ENCODE measurements at regions not wholly inside any gene's neighbourhood (a gene's known extent, or its start where the extent isn't known, plus 50 kb on each side); places are given as distances from the start of the nearest gene placed in this dataset.

DNA sequence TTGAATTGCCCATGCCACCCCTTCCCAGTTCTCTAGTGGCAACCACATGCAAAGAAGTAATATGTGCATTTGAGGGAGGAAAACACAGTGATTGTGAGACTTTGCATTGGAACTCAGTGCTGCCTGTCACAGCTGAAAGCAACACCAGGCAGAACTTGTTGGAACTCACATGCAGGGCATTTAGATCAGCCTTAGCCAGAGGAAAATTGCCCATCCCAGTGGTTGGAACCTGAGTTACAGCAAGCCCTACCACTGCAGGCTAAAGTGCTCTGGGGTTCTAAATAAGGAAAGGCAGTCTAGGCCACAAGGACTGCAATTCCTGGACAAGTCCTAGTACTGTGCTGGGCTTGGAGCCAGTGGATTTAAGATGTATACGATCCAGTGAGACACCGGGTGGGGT is 245.3 kb upstream of the UFL1 start:
- CTCF ChIA-PET: no interaction called here
- no peak for DNase-seq (ENCODE audit: low spot score)
- Histone ChIP-seq H3K9me3 (ENCODE audit: low read depth, low read length, poor library complexity, severe bottlenecking) (no peaks in the 10 kb centered on the region), H3K27ac (ENCODE audit: low read depth, low read length, poor library complexity, severe bottlenecking) (no peak overlapping the region), H3K36me3 (ENCODE audit: insufficient read depth, low read length, poor library complexity, severe bottlenecking) (no peaks in the 10 kb centered on the region), H3K4me1 (ENCODE audit: insufficient read depth, low read length, poor library complexity, severe bottlenecking) (no peaks in the 10 kb centered on the region), H3K27me3 (replicated peaks; ENCODE audit: insufficient read depth, low read depth, low read length, poor library complexity) (no peaks in the 10 kb centered on the region), H3K4me3 (ENCODE audit: low read depth, low read length, poor library complexity, severe bottlenecking) (no peak overlapping the region)
- TF ChIP-seq, protein P1, sequence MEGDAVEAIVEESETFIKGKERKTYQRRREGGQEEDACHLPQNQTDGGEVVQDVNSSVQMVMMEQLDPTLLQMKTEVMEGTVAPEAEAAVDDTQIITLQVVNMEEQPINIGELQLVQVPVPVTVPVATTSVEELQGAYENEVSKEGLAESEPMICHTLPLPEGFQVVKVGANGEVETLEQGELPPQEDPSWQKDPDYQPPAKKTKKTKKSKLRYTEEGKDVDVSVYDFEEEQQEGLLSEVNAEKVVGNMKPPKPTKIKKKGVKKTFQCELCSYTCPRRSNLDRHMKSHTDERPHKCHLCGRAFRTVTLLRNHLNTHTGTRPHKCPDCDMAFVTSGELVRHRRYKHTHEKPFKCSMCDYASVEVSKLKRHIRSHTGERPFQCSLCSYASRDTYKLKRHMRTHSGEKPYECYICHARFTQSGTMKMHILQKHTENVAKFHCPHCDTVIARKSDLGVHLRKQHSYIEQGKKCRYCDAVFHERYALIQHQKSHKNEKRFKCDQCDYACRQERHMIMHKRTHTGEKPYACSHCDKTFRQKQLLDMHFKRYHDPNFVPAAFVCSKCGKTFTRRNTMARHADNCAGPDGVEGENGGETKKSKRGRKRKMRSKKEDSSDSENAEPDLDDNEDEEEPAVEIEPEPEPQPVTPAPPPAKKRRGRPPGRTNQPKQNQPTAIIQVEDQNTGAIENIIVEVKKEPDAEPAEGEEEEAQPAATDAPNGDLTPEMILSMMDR (conservative IDR thresholded peaks at IDR 0.05; ENCODE audit: low read depth, low read length): no peak
- POLR2A ChIA-PET (ENCODE audit: low non-redundant PET): no interaction called here
- no TSS peak for BruUV-seq (replicated peaks)
- intact Hi-C loops (cut with micrococcal nuclease; ENCODE audit: unreplicated experiment): no loop called here

DNA sequence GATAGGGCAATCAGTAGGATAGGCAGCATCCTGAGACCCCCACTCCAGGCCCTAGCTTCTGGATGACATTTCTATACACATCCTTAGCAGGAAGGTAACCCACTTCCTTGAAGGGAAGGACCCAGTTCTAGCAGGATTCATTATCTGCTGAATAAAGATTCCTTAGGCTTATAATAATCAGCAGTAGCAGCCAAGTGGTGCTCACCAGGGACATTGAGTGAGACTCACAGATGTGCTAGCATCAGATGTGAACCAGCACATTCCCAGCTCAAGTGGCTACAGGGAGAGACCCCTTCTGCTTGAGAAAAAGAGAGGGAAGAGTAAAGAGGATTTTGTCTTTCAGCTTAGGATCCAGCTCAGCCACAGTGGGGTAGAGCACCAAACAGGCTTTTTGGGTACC is 244.8 kb upstream of the UFL1 start:
- DNase-seq (ENCODE audit: low spot score): no peak
- no peaks in the 10 kb centered on the region for H3K36me3 ChIP-seq (ENCODE audit: insufficient read depth, low read length, poor library complexity, severe bottlenecking)
- no peak overlapping the region for H3K4me3 ChIP-seq (ENCODE audit: low read depth, low read length, poor library complexity, severe bottlenecking)
- CTCF ChIA-PET: no interaction called here
- H3K4me1 ChIP-seq (ENCODE audit: insufficient read depth, low read length, poor library complexity, severe bottlenecking): no peaks in the 10 kb centered on the region
- H3K27ac ChIP-seq (ENCODE audit: low read depth, low read length, poor library complexity, severe bottlenecking): no peak overlapping the region
- no peaks in the 10 kb centered on the region for H3K9me3 ChIP-seq (ENCODE audit: low read depth, low read length, poor library complexity, severe bottlenecking)
- no peaks in the 10 kb centered on the region for H3K27me3 ChIP-seq (replicated peaks; ENCODE audit: insufficient read depth, low read depth, low read length, poor library complexity)
- no peak for TF ChIP-seq EZH2 (IDR thresholded peaks at IDR 0.05; ENCODE audit: borderline replicate concordance, low read depth, low read length, poor library complexity, severe bottlenecking)
- TF ChIP-seq, protein P1 (conservative IDR thresholded peaks at IDR 0.05; ENCODE audit: low read depth, low read length): no peak
- BruUV-seq (replicated peaks): no TSS peak
- intact Hi-C loops (cut with micrococcal nuclease; ENCODE audit: unreplicated experiment): no loop called here
- POLR2A ChIA-PET (ENCODE audit: low non-redundant PET): no interaction called here

DNA sequence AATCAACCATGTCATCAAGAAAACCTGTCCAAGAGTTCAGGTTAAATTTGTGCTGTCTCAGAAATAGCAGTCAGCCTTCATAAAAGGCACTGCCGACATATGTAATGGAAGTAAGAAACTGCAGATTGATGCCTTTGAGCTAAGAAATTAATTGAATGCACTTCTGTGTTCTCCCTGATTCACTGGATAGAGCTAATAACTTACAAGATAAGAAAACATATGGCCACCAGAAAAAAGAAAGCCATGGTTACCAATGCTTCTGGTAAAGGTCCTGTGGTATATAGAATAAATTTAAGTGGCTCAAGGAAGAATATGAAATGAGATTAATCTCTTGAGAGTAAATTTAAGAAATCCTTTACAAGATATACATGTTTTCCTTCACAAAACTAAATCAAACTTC is 242.5 kb upstream of the UFL1 start:
- CTCF ChIA-PET: no interaction called here

More for the DNA sequence above, 242.5 kb upstream of the UFL1 start:
- no peak for TF ChIP-seq EZH2 (IDR thresholded peaks at IDR 0.05; ENCODE audit: borderline replicate concordance, low read depth, low read length, poor library complexity, severe bottlenecking)
- TF ChIP-seq, protein P1 (conservative IDR thresholded peaks at IDR 0.05; ENCODE audit: low read depth, low read length): no peak
- no peak overlapping the region for H3K4me3 ChIP-seq (ENCODE audit: low read depth, low read length, poor library complexity, severe bottlenecking)
- POLR2A ChIA-PET (ENCODE audit: low non-redundant PET): no interaction called here
- H3K4me1 ChIP-seq (ENCODE audit: insufficient read depth, low read length, poor library complexity, severe bottlenecking): no peaks in the 10 kb centered on the region
- no peak overlapping the region for H3K27ac ChIP-seq (ENCODE audit: low read depth, low read length, poor library complexity, severe bottlenecking)
- intact Hi-C loops (cut with micrococcal nuclease; ENCODE audit: unreplicated experiment): no loop called here
- BruUV-seq (replicated peaks): no TSS peak
- H3K27me3 ChIP-seq (replicated peaks; ENCODE audit: insufficient read depth, low read depth, low read length, poor library complexity): no peaks in the 10 kb centered on the region
- H3K36me3 ChIP-seq (ENCODE audit: insufficient read depth, low read length, poor library complexity, severe bottlenecking): no peaks in the 10 kb centered on the region
- no peaks in the 10 kb centered on the region for H3K9me3 ChIP-seq (ENCODE audit: low read depth, low read length, poor library complexity, severe bottlenecking)
- no peak for DNase-seq (ENCODE audit: low spot score)
